ENCODE measurements at regions not wholly inside any gene's neighbourhood (a gene's known extent, or its start where the extent isn't known, plus 50 kb on each side); places are given as distances from the start of the nearest gene placed in this dataset.

- DNase-seq (ENCODE audit: low read depth), result no peak
- no peak overlapping the region for H3K4me3 ChIP-seq (ENCODE audit: low read depth, low read length)
- no peak for TF ChIP-seq CTCF (conservative IDR thresholded peaks at IDR 0.05; ENCODE audit: low read depth, low read length)
Measured at GRCh38 chr4:30882443-30882842, 162.3 kb downstream of the PCDH7 start.

- H3K4me3 ChIP-seq (ENCODE audit: low read depth, low read length), result no peak overlapping the region
- no peak for TF ChIP-seq CTCF (conservative IDR thresholded peaks at IDR 0.05; ENCODE audit: low read depth, low read length)
- DNase-seq (ENCODE audit: low read depth), result no peak
Measured at GRCh38 chr4:30882995-30883675, 163.0 kb downstream of the PCDH7 start.

- no peak overlapping the region for H3K4me3 ChIP-seq (ENCODE audit: low read depth, low read length)
- no peak for TF ChIP-seq CTCF (conservative IDR thresholded peaks at IDR 0.05; ENCODE audit: low read depth, low read length)
- DNase-seq (ENCODE audit: low read depth), result peak; percentile 15
Measured at GRCh38 chr4:30901461-30902451, 181.6 kb downstream of the PCDH7 start.

- no peak for DNase-seq (ENCODE audit: low read depth)
- TF ChIP-seq CTCF (conservative IDR thresholded peaks at IDR 0.05; ENCODE audit: low read depth, low read length), result no peak
Measured at GRCh38 chr4:30903502-30904214, 183.5 kb downstream of the PCDH7 start.

GRCh38 chr4:30904215-30904555, 184.0 kb downstream of the PCDH7 start:
- no peak overlapping the region for H3K4me3 ChIP-seq (ENCODE audit: low read depth, low read length)
- TF ChIP-seq CTCF (conservative IDR thresholded peaks at IDR 0.05; ENCODE audit: low read depth, low read length), result no peak
- no peak for DNase-seq (ENCODE audit: low read depth)

More at GRCh38 chr4:30903502-30904214, 183.5 kb downstream of the PCDH7 start:
- no peak overlapping the region for H3K4me3 ChIP-seq (ENCODE audit: low read depth, low read length)

- DNase-seq (ENCODE audit: low read depth), result no peak
- TF ChIP-seq CTCF (conservative IDR thresholded peaks at IDR 0.05; ENCODE audit: low read depth, low read length), result no peak
- no peak overlapping the region for H3K4me3 ChIP-seq (ENCODE audit: low read depth, low read length)
Measured at GRCh38 chr4:30904588-30904987, 184.4 kb downstream of the PCDH7 start.
